ENCODE measurements at regions not wholly inside any gene's neighbourhood (a gene's known extent, or its start where the extent isn't known, plus 50 kb on each side); places are given as distances from the start of the nearest gene placed in this dataset.

DNA sequence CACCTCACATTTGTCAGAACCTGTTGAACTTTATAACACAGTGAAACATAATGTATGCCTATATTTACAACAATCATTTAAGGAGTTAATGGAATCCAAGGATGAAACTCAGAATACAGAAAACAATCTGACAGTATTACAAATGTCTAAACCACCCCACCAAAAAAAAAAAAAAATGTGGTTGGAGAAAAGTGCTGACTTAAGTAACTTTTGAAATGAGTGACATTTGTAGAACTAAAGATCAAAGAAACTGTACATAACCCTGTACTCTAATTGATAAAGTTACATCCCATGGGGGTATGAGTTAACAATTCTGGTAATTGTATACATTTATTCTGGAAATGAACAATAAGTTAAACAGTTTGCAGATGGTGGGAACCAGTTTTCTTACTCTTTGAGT is 372.1 kb upstream of the TMEFF2 start:
- no peak for TF ChIP-seq CTCF (IDR thresholded peaks at IDR 0.05; ENCODE audit: insufficient read depth, low read depth, low read length)
- no peak for DNase-seq (ENCODE audit: low read depth)
- H3K4me3 ChIP-seq (ENCODE audit: low read depth, low read length) = no peak overlapping the region

- no peak for TF ChIP-seq CTCF (IDR thresholded peaks at IDR 0.05; ENCODE audit: insufficient read depth, low read depth, low read length)
- DNase-seq (ENCODE audit: low read depth) = no peak
- no peak overlapping the region for H3K4me3 ChIP-seq (ENCODE audit: low read depth, low read length)
Observed at GRCh38 chr2:192560326-192560725, 365.6 kb upstream of the TMEFF2 start.

DNA sequence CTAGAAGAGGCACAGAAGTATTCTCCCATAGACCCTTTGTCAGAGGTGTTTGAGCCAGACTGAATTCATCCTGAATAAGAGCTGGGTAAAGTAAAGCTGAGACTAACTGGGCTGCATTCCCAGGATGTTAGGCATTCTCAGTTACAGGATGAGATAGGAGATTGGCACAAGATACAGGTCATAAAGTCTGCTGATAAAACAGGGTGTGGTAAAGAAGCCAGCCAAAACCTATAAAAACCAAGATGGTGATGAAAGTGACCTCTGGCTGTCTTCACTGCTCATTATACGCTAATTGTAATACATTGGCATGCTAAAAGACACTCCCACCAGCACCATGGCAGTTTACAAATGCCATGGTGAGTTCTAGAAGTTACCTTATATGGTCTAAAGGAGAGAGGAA is 364.9 kb upstream of the TMEFF2 start:
- no peak overlapping the region for H3K4me3 ChIP-seq (ENCODE audit: low read depth, low read length)
- TF ChIP-seq CTCF (IDR thresholded peaks at IDR 0.05; ENCODE audit: insufficient read depth, low read depth, low read length) = no peak
- DNase-seq (ENCODE audit: low read depth) = no peak

- no peak for TF ChIP-seq CTCF (IDR thresholded peaks at IDR 0.05; ENCODE audit: insufficient read depth, low read depth, low read length)
- H3K4me3 ChIP-seq (ENCODE audit: low read depth, low read length) = no peak overlapping the region
- no peak for DNase-seq (ENCODE audit: low read depth)
Observed at GRCh38 chr2:192558637-192559036, 363.9 kb upstream of the TMEFF2 start.

DNA sequence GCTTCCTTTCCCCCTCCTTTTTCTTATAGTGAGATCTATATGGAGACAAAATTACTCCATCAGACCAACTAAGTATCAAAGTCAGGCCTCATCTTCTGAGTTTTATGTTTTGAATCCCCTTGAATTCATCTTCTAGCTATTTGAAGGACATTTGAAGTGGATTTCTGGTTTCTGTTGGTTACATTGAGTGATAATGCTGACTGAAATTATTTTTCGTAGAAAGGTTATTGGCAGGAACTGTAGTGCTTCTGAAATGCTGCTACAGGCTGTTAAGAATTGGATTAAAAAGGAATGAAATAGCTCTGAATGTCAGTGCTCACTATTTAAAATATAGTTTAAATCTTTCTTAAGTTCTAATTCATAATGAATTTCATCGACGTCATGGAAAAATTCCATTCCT is 361.0 kb upstream of the TMEFF2 start:
- DNase-seq (ENCODE audit: low read depth) = no peak
- no peak for TF ChIP-seq CTCF (IDR thresholded peaks at IDR 0.05; ENCODE audit: insufficient read depth, low read depth, low read length)
- no peak overlapping the region for H3K4me3 ChIP-seq (ENCODE audit: low read depth, low read length)

- no peak overlapping the region for H3K4me3 ChIP-seq (ENCODE audit: low read depth, low read length)
- TF ChIP-seq CTCF (IDR thresholded peaks at IDR 0.05; ENCODE audit: insufficient read depth, low read depth, low read length) = no peak
- DNase-seq (ENCODE audit: low read depth) = no peak
Observed at GRCh38 chr2:192551760-192552159, 357.0 kb upstream of the TMEFF2 start.

GRCh38 chr2:192546565-192546964 is 351.8 kb upstream of the TMEFF2 start:
- no peak for TF ChIP-seq CTCF (IDR thresholded peaks at IDR 0.05; ENCODE audit: insufficient read depth, low read depth, low read length)
- no peak overlapping the region for H3K4me3 ChIP-seq (ENCODE audit: low read depth, low read length)
- no peak for DNase-seq (ENCODE audit: low read depth)

Data from fibroblast of villous mesenchyme (primary cell).